ENCODE measurements at regions not wholly inside any gene's neighbourhood (a gene's known extent, or its start where the extent isn't known, plus 50 kb on each side); places are given as distances from the start of the nearest gene placed in this dataset.
"Not testable (repeated sequence)": the region's sequence is repeated elsewhere in the genome, so short reads cannot be mapped to it uniquely, and the experiment has no call there.

GRCh38 chr2:225764346-225764745 is 364.8 kb downstream of the NYAP2 start:
- Histone ChIP-seq H3K27ac (no peak overlapping the region), H3K27me3 (ENCODE audit: insufficient read depth, low read depth, severe bottlenecking) (no peaks in the 10 kb centered on the region), H3K9me3 (ENCODE audit: severe bottlenecking) (no peaks in the 10 kb centered on the region), H3K4me3 (ENCODE audit: low read depth, low read length) (no peak overlapping the region), H3K36me3 (no peaks in the 10 kb centered on the region)
- TF ChIP-seq, protein P1, sequence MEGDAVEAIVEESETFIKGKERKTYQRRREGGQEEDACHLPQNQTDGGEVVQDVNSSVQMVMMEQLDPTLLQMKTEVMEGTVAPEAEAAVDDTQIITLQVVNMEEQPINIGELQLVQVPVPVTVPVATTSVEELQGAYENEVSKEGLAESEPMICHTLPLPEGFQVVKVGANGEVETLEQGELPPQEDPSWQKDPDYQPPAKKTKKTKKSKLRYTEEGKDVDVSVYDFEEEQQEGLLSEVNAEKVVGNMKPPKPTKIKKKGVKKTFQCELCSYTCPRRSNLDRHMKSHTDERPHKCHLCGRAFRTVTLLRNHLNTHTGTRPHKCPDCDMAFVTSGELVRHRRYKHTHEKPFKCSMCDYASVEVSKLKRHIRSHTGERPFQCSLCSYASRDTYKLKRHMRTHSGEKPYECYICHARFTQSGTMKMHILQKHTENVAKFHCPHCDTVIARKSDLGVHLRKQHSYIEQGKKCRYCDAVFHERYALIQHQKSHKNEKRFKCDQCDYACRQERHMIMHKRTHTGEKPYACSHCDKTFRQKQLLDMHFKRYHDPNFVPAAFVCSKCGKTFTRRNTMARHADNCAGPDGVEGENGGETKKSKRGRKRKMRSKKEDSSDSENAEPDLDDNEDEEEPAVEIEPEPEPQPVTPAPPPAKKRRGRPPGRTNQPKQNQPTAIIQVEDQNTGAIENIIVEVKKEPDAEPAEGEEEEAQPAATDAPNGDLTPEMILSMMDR (IDR thresholded peaks at IDR 0.05; ENCODE audit: low read depth, low read length) = no peak
- no peak for DNase-seq

DNA sequence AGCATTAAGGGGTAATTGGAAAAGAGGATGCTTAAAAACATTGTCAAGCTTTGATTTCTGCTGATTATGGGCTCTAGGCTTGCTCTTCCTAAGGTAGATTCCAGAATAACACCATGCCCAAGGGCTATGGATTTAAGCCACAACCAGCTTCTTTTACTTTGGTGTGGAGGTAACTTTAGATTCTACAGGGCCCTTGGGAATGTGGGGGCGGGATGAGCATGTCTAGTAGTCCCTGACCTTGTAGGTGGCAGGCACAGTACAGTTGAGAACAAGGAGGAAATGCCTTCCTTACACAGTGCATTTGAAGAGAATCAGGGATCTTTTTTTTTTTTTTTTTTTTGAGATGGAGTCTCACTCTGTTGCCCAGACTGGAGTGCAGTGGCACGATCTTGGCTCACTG is 364.2 kb downstream of the NYAP2 start:
- Histone ChIP-seq H3K9me3 (ENCODE audit: severe bottlenecking) (no peaks in the 10 kb centered on the region), H3K27me3 (ENCODE audit: insufficient read depth, low read depth, severe bottlenecking) (no peaks in the 10 kb centered on the region), H3K4me3 (ENCODE audit: low read depth, low read length) (no peak overlapping the region), H3K36me3 (no peaks in the 10 kb centered on the region), H3K27ac (no peak overlapping the region)
- TF ChIP-seq, protein P1 (IDR thresholded peaks at IDR 0.05; ENCODE audit: low read depth, low read length) = no peak
- DNase-seq = no peak

GRCh38 chr2:225761396-225761795 is 361.9 kb downstream of the NYAP2 start:
- Histone ChIP-seq H3K36me3 (no peaks in the 10 kb centered on the region), H3K27me3 (ENCODE audit: insufficient read depth, low read depth, severe bottlenecking) (no peaks in the 10 kb centered on the region), H3K27ac (no peak overlapping the region), H3K4me3 (ENCODE audit: low read depth, low read length) (no peak overlapping the region), H3K9me3 (ENCODE audit: severe bottlenecking) (no peaks in the 10 kb centered on the region)
- DNase-seq = no peak
- TF ChIP-seq, protein P1 (IDR thresholded peaks at IDR 0.05; ENCODE audit: low read depth, low read length) = no peak

DNA sequence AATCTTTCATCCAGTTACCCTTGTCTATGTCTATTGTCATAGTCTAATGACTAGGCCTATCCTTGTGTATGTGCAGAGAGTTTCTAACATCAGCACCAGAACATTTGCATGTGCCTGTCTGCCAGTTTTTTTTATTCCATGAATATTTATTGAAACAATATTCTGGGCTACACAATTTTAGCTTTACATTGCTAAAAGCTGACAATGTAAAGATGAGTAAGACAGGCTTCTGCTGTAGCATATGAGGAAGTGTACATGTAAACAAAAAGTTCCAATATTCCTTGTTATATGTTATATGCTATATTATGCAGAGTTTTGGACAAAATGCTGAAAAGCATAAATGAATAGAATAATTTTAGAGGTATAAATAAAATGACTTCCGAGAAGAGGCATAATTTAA is 357.7 kb downstream of the NYAP2 start:
- H3K27me3 ChIP-seq (ENCODE audit: insufficient read depth, low read depth, severe bottlenecking) = no peaks in the 10 kb centered on the region

GRCh38 chr2:225756198-225756597 is 356.7 kb downstream of the NYAP2 start:
- no peak for DNase-seq
- Histone ChIP-seq H3K27ac (no peak overlapping the region), H3K36me3 (no peaks in the 10 kb centered on the region), H3K27me3 (ENCODE audit: insufficient read depth, low read depth, severe bottlenecking) (no peaks in the 10 kb centered on the region), H3K4me3 (ENCODE audit: low read depth, low read length) (no peak overlapping the region), H3K9me3 (ENCODE audit: severe bottlenecking) (no peaks in the 10 kb centered on the region)
- TF ChIP-seq, protein P1 (IDR thresholded peaks at IDR 0.05; ENCODE audit: low read depth, low read length) = no peak

More for the DNA sequence above, 357.7 kb downstream of the NYAP2 start:
- Histone ChIP-seq H3K36me3 (no peaks in the 10 kb centered on the region), H3K4me3 (ENCODE audit: low read depth, low read length) (no peak overlapping the region), H3K9me3 (ENCODE audit: severe bottlenecking) (no peaks in the 10 kb centered on the region), H3K27ac (no peak overlapping the region)
- no peak for DNase-seq
- TF ChIP-seq, protein P1 (IDR thresholded peaks at IDR 0.05; ENCODE audit: low read depth, low read length) = no peak

- no peaks in the 10 kb centered on the region for H3K9me3 ChIP-seq (ENCODE audit: severe bottlenecking)
- no peak overlapping the region for H3K4me3 ChIP-seq (ENCODE audit: low read depth, low read length)
- no peaks in the 10 kb centered on the region for H3K36me3 ChIP-seq
- no peaks in the 10 kb centered on the region for H3K27me3 ChIP-seq (ENCODE audit: insufficient read depth, low read depth, severe bottlenecking)
- TF ChIP-seq, protein P1 (IDR thresholded peaks at IDR 0.05; ENCODE audit: low read depth, low read length) = no peak
- DNase-seq = no peak
- H3K27ac ChIP-seq = no peak overlapping the region
Observed at GRCh38 chr2:225748609-225749008, 349.1 kb downstream of the NYAP2 start.

DNA sequence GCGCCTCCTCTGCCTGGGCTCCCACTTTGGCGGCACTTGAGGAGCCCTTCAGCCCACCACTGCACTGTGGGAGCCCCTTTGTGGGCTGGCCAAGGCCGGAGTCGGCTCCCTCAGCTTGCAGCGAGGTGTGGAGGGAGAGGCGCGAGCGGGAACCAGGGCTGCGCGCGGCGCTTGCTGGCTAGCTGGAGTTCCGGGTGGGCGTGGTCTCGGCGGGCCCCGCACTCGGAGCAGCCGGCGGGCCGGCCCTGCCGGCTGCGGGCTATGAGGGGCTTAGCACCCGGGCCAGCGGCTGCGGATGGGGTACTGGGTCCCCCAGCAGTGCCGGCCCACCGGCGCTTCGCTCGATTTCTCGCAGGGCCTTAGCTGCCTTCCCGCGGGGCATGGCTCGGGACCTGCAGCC is 344.5 kb downstream of the NYAP2 start:
- not testable (repeated sequence) for DNase-seq

More for the DNA sequence above, 344.5 kb downstream of the NYAP2 start:
- not testable (repeated sequence) for H3K27ac ChIP-seq; H3K9me3 ChIP-seq (ENCODE audit: severe bottlenecking); H3K36me3 ChIP-seq; H3K27me3 ChIP-seq (ENCODE audit: insufficient read depth, low read depth, severe bottlenecking); H3K4me3 ChIP-seq (ENCODE audit: low read depth, low read length)

Measured in WERI-Rb-1 (cell line).